GM18868 (cell line): ENCODE measurements at regions not wholly inside any gene's neighbourhood (a gene's known extent, or its start where the extent isn't known, plus 50 kb on each side); places are given as distances from the start of the nearest gene placed in this dataset.

Experiments used
- ATAC-seq: cut with Tn5 transposase; IDR thresholded peaks from one replicate; pipeline ENCODE4 v1.9.1; 2021; ENCODE audit warnings: mild to moderate bottlenecking, moderate library complexity; ENCODE audit not compliant: unreplicated experiment

- ATAC-seq: no peak
These were observed 133.0 kb upstream of the LEF1 start for GRCh38 chr4:108301545-108302251.

- no peak for ATAC-seq
These were observed 128.9 kb upstream of the LEF1 start for GRCh38 chr4:108297605-108298004.

- no peak for ATAC-seq
These were observed 123.5 kb upstream of the LEF1 start for GRCh38 chr4:108292229-108292628.

- no peak for ATAC-seq
These were observed 122.4 kb upstream of the LEF1 start for GRCh38 chr4:108291137-108291536.

GRCh38 chr4:108287834-108288413, 119.2 kb upstream of the LEF1 start:
- no peak for ATAC-seq

GRCh38 chr4:108280072-108280471, 111.3 kb upstream of the LEF1 start:
- ATAC-seq: no peak

- ATAC-seq: no peak
These were observed 108.0 kb upstream of the LEF1 start for GRCh38 chr4:108276690-108277089.

- no peak for ATAC-seq
These were observed 104.3 kb upstream of the LEF1 start for GRCh38 chr4:108272986-108273385.

GRCh38 chr4:108272561-108272960, 103.8 kb upstream of the LEF1 start:
- ATAC-seq: no peak

GRCh38 chr4:108272046-108272445, 103.3 kb upstream of the LEF1 start:
- no peak for ATAC-seq

GRCh38 chr4:108270466-108271450, 102.0 kb upstream of the LEF1 start:
- no peak for ATAC-seq

- ATAC-seq: no peak
These were observed 96.0 kb upstream of the LEF1 start for GRCh38 chr4:108264693-108265092.

GRCh38 chr4:108263057-108263456, 94.3 kb upstream of the LEF1 start:
- ATAC-seq: no peak

- no peak for ATAC-seq
These were observed 92.3 kb upstream of the LEF1 start for GRCh38 chr4:108261026-108261425.

- no peak for ATAC-seq
These were observed 87.8 kb upstream of the LEF1 start for GRCh38 chr4:108256538-108256937.

- ATAC-seq: no peak
These were observed 86.5 kb upstream of the LEF1 start for GRCh38 chr4:108255203-108255747.

GRCh38 chr4:108249397-108249796, 80.7 kb upstream of the LEF1 start:
- no peak for ATAC-seq

GRCh38 chr4:108247387-108248049, 78.8 kb upstream of the LEF1 start:
- no peak for ATAC-seq

GRCh38 chr4:108244606-108245005, 75.9 kb upstream of the LEF1 start:
- ATAC-seq: no peak

GRCh38 chr4:108240366-108240765, 71.6 kb upstream of the LEF1 start:
- ATAC-seq: no peak

GRCh38 chr4:108237693-108238092, 69.0 kb upstream of the LEF1 start:
- no peak for ATAC-seq
